HG03064 (cell line): ENCODE measurements at regions not wholly inside any gene's neighbourhood (a gene's known extent, or its start where the extent isn't known, plus 50 kb on each side); places are given as distances from the start of the nearest gene placed in this dataset.

Experiments used
- ATAC-seq: cut with Tn5 transposase; IDR thresholded peaks from one replicate; pipeline ENCODE4 v1.9.1; 2021; ENCODE audit warnings: low read depth; ENCODE audit not compliant: unreplicated experiment

- no peak for ATAC-seq
Observed at GRCh38 chr14:53567236-53567780, 389.3 kb downstream of the BMP4 start.

- no peak for ATAC-seq
Observed at GRCh38 chr14:53564870-53565269, 391.8 kb downstream of the BMP4 start.

- no peak for ATAC-seq
Observed at GRCh38 chr14:53563628-53564027, 393.0 kb downstream of the BMP4 start.

- ATAC-seq = no peak
Observed at GRCh38 chr14:53553221-53553620, 400.1 kb upstream of the DDHD1 start.

- ATAC-seq = no peak
Observed at GRCh38 chr14:53551862-53552261, 398.7 kb upstream of the DDHD1 start.

GRCh38 chr14:53550776-53551175 is 397.7 kb upstream of the DDHD1 start:
- ATAC-seq = no peak

- no peak for ATAC-seq
Observed at GRCh38 chr14:53549956-53550355, 396.8 kb upstream of the DDHD1 start.

GRCh38 chr14:53547593-53547992 is 394.5 kb upstream of the DDHD1 start:
- ATAC-seq = no peak

GRCh38 chr14:53545217-53545616 is 392.1 kb upstream of the DDHD1 start:
- peak; percentile 58 for ATAC-seq

- ATAC-seq = no peak
Observed at GRCh38 chr14:53542732-53543131, 389.6 kb upstream of the DDHD1 start.

GRCh38 chr14:53541411-53541810 is 388.3 kb upstream of the DDHD1 start:
- ATAC-seq = no peak

GRCh38 chr14:53539489-53540126 is 386.5 kb upstream of the DDHD1 start:
- ATAC-seq = peak; percentile 72

- no peak for ATAC-seq
Observed at GRCh38 chr14:53538316-53538881, 385.3 kb upstream of the DDHD1 start.

GRCh38 chr14:53537422-53538315 is 384.5 kb upstream of the DDHD1 start:
- ATAC-seq = no peak

GRCh38 chr14:53536446-53536845 is 383.3 kb upstream of the DDHD1 start:
- no peak for ATAC-seq

- ATAC-seq = no peak
Observed at GRCh38 chr14:53534841-53535240, 381.7 kb upstream of the DDHD1 start.

- no peak for ATAC-seq
Observed at GRCh38 chr14:53533384-53533970, 380.4 kb upstream of the DDHD1 start.

- no peak for ATAC-seq
Observed at GRCh38 chr14:53532853-53533252, 379.7 kb upstream of the DDHD1 start.

- ATAC-seq = no peak
Observed at GRCh38 chr14:53531730-53532129, 378.6 kb upstream of the DDHD1 start.

GRCh38 chr14:53531156-53531555 is 378.0 kb upstream of the DDHD1 start:
- ATAC-seq = no peak

- ATAC-seq = no peak
Observed at GRCh38 chr14:53529519-53529918, 376.4 kb upstream of the DDHD1 start.
